DMS153 treated with DMSO at 0.1 percent for 48 hours (cell line): ENCODE measurements at regions not wholly inside any gene's neighbourhood (a gene's known extent, or its start where the extent isn't known, plus 50 kb on each side); places are given as distances from the start of the nearest gene placed in this dataset.

Experiments
- DNase-seq: peaks from one replicate; lab custom pipeline; 2025; ENCODE audit not compliant: unreplicated experiment; lab: John Stamatoyannopoulos, UW

DNA sequence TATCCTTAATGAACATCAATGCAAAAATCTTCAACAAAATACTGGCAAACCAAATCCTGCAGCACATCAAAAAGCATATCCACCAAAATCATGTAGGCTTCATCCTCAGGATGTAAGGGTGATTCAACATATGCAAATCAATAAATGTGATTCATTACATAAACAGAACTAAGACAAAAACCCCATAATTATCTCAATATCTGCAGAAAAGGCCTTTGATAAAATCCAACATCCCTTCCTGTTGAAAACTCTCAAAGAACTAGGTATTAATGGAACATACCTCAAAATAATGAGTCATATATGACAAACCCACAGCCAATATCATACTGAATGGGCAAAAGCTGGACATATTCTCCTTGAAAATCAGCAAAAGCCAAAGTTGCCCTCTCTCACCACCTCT lies 54.6 kb upstream of the DEPDC1 start:
- DNase-seq, result no peak

DNA sequence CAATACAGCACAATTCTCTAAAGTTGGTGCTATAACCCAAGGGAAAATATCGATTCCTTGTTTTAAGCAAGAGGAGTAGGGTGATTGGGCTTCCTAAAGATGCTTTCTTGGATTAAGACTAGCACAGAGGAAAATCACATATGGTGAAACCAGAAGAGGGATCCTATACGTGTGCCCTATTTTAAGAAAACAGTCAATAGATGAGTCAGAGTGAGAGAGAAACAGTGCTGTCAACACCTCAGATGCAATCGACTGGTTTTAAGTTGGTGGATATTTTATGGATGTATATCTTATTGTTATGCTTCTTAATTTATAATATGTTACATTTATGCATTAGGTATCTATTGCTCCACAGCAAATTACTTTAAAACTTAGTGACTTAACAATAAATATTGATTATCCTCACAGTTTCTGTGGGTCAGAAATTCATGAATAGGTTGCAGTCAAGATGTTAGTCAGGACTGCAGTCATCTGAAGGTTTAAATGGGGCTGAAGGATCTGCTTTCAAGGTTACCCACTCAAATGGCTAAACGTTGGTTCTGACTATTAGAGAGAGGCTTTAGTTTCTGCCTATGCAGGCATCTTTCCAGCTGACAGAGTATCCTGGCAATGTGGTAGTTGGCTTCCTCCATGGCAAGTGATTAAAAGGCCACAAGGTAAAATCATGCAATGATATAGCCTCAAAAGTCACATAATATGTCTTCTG lies 61.6 kb upstream of the DEPDC1 start:
- DNase-seq, result no peak

DNA sequence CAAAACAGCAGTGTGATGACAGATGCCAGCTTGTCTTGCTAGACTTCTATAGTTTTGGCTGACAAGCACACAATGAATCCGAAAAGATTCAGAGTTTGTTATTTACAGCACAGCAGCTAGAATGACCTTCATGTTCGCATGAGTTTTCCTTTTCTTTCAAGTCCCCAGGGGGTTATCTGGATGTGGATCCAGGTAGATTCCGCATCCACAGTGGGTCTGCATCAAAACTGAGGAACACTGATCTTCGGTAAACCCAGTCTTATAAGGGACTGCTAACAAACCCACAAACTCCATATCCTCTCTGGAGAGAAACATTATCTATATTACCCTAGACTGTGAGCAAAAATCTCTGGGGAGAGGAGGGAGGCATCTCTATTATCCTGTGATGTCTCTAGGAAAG lies 69.0 kb upstream of the DEPDC1 start:
- no peak for DNase-seq

DNA sequence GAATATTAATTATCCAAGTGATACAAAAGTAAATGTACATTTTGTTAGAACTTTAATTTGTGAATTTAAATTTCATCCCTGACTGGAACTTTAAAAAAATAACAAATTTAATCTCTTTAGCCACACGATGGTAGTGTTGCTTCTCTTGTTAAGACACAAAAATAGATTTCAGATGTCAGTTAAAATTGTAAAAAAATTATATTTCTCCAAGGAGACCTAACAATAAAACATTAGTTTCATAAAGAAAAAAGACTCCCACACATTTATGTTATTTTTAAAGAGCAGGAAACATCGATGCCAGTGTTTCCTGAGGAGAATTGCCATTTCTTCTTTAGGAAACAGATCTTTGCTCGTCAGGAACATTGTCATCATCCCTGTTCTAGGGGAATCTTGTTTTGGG lies 74.0 kb upstream of the DEPDC1 start:
- no peak for DNase-seq

DNA sequence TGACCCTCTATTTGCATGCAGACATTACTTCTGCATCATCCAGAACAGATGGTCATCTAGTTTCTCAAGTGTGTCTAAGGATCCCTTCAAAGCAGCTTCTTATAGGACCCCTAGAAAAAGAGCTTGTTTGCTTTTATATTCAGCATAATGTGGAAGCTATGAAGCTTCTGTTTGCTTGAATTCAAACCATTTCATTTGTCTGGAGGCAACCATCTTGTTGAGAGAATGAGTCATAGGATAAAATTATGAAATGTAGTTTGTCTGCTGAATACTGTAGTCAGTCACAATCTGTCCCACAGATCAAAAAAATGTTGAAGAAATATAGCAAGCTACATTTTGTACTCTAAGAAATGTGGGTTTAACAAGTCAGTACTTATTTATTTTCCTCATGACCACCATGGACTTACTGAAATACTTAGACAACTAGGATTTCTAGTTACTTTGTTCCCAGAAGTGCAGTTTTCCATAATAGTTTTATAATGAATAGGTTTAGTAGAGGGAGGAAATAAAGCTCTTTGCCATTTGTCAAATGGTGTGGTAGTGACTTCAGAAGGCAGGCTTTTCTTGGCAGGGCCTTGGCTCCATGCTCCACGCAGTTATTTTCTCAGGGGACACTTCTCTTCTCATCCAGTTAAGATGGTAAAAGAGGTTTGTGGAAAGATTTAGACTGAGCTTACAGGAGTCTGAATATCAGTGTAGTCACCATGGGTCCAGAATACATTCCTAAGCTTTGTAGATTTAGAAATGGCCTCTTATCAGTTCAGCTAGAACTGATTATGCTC lies 74.8 kb upstream of the DEPDC1 start:
- no peak for DNase-seq

DNA sequence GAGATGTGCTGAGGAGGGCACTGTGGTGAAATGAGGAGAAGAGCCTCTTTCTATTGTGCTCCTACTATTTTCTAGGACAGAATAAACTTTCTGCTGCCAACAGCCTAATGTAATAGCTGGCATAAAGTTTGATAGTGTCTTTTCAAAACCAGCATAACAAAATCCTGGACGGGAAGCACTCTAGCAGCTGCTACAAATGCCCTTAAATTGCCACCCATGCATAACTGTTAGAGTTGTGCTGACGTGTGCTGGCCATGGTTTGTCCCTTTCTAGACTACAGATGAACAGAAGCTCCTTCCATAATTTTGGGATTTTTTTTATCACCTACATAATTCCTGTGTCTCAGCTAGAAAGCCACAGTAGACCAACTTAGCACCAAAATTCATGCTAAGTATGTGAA lies 88.5 kb upstream of the DEPDC1 start:
- DNase-seq, result no peak

DNA sequence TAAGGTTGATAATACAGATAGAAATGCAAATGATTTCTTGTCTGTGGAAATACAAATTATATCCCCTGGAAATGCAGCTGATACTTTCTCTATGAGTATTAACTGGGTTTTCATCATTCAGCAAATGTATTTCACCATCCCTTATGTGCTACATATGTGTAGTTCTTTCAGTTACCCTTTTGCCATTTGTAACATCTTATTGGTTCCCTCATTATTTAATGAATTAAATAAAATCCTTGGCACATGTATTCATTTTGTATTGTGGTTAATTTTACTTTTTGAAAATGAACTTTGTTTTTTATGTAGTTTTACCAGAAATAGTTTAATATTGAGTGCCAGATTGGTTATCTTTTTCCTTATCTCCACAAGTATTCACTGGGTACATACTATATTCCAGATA lies 89.9 kb upstream of the DEPDC1 start:
- DNase-seq, result no peak

DNA sequence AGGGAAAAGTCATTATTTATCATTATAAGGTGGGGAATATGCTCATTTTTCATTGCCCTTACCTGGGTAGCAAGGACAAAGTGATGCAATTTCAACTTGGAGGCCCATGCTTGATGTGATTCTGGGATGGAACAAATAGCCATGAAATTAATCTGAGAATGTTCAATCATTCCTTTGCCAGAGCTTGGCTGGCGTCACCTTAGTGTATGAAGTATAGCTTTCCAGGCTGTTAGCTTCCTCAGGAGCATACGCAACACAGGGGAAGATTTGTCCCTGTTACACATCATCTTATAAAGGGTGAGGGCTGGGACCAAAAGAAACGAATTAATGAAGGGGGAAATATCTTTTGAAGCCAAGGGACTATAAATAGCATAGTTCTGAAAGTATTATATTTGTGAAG lies 91.4 kb upstream of the DEPDC1 start:
- no peak for DNase-seq

DNA sequence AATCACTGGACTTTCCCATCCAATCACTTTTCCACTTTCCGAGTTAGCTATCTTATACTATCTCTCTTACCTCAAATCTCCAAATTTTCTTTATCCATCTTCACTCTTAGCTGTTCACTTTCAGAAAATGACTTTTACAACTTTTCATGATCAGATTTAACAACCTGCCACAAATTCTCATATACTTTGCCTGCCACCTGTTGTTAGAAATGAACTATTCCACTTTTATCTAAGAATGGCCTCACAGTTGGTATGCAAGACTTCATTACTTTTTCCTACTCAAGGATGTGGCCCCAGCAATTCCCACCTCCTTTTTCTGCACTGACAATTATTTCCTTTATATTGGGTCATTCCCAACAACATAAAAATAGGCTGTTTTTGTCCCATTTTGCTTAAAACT lies 93.6 kb upstream of the DEPDC1 start:
- no peak for DNase-seq

DNA sequence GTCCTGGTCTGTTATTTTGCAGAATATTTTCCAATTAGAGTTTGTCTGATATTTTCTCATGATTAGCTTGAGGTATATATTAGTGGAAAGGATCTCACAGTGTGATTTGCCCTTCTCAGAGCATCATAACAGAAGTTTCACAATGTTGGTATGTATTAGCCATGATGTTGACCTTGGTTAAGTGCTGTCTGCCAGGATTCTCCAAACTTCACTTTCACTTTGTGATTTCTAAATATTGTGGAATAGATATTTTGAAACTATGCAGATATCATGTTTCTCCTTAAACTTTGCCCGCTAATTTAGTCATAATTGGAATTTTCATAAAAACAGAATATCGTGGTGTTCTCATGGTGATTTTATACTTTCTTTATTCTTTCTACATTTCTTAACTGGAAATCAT lies 98.0 kb upstream of the DEPDC1 start:
- no peak for DNase-seq

DNA sequence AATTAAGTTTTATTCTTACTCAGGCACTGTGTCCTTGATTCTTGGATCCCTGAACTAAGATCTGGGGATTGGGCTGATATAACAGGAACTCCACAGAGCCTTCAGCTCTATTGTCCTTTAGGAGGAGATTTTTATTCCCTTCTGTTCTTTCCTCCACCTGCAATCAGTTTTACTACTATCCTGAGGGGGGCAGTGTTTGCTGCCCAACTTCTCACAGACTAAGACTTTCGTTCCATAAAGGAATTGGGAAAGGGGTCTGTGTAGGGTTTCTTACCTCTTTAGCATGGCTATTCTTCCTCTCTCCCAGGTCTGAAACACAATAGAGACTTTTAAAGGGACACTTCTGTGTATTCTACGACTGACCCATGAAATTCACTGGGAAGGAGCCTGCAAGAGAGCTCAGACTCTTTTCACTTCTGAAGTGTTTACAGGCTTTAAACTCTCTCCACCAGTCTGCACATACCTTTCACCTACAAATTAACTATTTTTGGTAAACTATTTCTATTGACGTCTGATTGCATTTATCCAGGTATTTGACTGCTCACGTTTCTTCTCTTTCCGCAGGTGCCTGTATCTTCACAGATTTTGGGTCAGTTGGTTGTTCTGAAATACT lies 103.3 kb upstream of the DEPDC1 start:
- DNase-seq, result no peak

DNA sequence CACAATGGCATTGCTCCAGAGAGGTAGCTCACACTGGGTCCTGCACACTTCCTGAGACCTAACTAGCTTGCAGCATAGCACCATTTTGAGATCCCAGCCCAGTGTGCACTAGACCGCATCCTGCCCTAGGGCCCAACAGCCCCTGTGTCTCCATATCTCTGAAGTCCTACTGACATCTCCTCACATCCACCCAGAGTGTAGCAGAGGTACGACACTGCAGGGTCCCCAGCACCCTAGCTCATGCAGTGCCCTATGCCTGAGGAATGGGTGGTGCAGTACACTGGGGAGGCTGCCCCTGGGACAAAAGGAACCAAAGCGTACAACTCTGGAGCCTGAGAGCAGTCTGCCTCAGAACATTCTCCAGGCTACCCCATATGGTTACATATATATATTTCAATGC lies 111.4 kb upstream of the DEPDC1 start:
- DNase-seq, result no peak

DNA sequence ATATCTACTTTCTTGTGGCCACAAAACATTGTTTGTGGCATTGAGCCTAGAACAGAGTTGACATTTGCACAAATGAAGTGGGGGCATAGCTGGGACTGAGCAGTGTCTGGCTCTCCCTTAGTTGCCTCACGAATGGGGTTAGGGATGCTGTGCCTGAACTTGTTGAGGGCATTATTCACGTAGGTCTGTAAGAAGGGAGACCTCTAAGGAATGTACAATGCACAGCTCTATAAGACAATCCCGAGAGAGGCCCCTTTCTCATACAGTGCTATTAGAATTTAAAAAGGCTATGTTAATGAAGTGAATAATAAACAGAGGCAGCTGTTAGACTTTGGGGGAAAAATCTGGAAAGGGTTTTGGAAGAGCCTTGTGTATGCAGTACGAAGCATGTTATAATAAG lies 118.4 kb upstream of the DEPDC1 start:
- DNase-seq, result no peak

DNA sequence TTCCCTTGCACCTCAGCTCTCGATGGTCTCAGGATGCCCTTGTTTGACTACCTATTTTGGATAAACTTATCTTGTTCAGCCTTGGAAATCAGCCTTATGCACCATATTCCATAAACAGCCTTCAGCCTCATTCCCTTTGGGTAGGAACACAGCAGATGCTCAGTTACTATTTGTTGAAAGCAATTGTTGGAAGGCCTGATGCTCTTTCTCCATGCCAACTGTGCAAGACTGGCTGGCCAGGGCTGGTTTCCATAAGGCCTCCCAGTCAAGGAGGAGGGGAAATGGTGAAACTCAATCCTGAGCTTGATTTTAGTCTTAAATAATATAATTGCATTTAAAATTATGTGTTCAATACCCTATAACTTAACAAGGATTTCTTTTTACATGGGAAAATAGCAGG lies 121.1 kb upstream of the DEPDC1 start:
- no peak for DNase-seq

DNA sequence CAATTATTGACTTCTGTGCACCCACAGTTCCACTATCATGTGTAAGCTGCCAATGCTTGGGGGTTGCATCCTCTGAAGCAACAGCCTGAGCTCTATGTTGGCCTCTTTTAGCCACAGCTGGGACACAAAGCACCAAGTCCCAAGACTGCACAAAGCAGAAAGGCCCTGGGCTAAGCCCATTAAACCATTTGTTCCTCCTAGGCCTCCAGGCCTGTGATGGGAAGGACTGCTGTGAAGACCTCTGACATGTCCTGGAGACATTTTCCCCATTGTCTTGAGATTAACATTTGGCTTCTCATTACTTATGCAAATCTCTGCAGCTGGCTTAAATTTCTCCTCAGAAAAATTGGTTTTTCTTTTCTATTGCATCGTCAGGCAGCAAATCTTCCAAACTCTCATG lies 123.7 kb upstream of the DEPDC1 start:
- no peak for DNase-seq

DNA sequence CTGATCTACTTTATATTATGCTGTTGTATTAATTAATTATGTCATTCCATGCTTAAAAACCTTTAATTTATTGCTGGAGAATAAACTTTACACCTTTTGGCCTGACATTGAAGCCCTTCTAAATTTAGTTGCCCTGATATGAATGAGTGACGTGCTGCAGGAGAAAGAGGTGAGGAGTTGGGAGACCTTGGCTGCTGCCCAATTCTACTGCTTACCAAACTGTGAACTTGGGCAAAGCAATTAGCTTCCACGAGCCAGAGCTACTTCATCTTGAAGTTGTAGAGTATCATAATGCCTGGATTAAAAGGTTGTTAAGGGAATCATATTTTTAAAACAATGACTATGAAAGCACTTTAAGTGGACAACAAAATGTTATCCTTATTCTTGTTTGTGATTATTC lies 126.8 kb upstream of the DEPDC1 start:
- DNase-seq, result no peak

DNA sequence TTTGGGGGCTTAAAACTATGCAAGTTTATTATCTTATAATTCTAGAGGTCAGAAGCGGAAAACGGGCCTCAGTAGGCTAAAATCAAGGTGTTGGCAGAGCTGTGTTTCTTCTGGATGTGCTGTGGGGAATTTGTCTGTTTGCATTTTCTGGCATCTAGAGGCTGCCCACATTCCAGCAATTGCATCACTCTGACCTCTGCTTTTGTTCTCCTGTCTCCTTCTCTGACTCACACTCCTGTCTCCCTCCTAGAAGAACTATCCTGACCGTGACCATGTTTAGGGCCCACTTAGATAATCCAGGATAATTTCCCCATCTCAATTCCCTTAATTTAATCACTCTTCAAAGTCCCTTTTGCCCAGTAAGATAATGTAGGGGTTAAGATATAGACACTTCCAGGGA lies 127.4 kb upstream of the DEPDC1 start:
- DNase-seq, result no peak

DNA sequence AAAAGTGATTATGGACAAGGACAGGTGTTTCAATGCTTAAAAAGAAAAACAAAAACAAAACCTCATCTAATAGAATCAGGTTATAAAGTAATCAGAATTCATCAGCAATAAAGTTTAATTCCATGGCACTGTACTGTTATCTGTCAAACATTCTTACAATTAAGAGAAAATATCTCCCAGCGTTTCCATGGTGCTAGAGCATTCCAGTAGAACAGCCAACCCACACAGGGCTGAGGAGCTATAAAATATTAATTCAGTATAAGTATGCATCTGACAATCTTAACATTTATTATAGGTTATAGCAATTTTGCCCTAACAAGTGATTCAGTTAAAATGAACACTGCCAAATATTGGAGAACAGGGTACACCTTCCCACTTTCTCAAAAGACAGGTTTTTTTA lies 128.7 kb upstream of the DEPDC1 start:
- DNase-seq, result no peak

DNA sequence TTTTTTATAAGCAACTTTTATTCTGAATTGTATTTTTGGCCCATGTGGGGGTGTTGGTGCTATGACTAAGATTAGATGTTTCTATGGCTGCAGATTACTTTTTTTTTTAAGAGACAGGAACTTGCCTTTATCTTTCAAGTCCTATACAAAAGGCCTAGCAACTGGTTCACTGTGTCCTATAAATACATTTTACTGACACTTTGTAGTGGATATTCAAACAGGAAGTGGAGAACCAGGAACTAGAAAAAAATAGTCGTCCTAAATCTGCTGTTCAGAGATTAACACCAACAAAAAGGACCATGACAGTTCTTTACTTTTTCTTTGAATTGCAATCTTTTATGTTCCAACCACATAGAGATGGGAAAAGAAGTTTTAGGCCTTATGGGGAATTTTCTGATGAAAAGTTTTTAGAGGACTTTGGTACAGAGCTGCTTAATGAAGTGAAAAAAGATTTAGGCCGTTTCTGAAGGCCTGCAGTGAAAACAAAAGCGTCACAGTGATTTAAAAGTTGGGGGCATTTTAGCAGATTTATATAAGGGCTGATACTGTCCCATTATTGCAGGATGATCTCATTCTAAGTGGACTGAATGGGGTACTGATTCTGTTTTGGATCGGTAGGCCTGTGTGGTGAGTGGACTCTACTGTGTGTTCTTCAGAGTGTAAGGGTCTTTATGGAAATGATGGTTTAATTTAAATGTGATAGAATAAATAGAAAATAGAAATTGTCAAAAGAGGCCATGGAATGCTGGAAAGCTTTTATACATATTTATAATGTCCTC lies 136.4 kb upstream of the DEPDC1 start:
- no peak for DNase-seq

DNA sequence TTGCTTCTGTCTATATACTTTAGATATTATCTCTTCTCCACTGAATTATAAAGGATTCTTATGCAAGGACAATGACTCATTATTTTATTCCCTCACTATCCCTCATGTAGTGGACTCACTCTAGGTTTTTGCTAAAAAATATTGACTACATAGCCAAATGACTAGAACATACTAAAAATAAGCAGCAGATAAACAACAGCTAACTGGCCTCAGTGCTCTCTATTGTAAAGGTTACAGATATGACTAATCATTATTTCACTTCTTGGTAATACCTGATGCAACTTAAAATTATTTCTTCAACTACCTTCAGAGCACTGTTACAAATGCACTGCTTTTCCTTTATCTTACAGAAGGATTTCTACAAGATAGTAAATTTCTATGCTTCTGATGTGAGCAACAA lies 147.6 kb upstream of the DEPDC1 start:
- no peak for DNase-seq

DNA sequence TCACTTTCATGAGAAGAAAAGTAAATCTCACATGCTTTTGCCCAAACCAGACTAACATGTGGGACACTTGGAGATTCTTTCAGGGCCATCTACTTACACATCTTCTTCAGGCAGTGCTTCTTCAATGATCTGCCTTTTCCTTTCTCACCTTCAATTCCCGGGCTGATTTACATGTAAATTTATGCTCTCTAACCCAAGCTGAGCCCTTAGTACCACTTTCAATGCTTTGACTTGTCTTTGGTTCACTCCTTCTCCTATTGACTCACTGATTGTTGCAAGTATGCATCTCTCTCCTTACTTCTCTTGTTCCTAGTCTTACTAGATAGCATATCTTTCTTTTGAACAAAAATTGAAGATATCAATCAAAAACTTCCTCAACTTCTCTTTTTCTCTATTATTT lies 154.2 kb upstream of the DEPDC1 start:
- DNase-seq, result no peak

DNA sequence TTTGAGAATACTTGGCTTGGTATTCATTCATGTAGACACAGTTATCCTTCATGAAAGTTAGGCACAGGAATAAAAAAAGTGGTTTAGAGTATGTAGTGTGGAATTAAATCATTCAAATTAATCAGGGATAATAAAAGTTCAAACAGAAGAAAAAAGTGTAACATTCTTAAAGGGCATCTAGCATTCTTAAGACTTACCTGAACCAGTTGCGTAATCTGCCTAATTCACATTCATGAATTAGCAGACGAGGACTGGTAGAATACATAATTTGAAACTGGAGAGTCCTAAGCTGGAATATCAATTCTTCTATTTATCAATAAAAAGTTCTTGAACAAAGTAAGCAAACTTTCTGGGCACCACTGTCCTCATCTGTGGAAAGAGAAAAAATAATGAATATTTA lies 157.0 kb upstream of the DEPDC1 start:
- no peak for DNase-seq
